ENCODE measurements at regions not wholly inside any gene's neighbourhood (a gene's known extent, or its start where the extent isn't known, plus 50 kb on each side); places are given as distances from the start of the nearest gene placed in this dataset.

- Histone ChIP-seq H3K27ac (ENCODE audit: low read depth, low read length) (no peak overlapping the region), H3K4me3 (ENCODE audit: low read depth, low read length) (no peak overlapping the region), H3K4me1 (ENCODE audit: control insufficient read depth, insufficient read depth, low read length) (no peaks in the 10 kb centered on the region), H3K36me3 (ENCODE audit: control insufficient read depth, insufficient read depth, low read length) (no peaks in the 10 kb centered on the region; the same call in 1 of the 2 replicates), H3K9ac (ENCODE audit: low read length) (no peak overlapping the region), H3K9me3 (ENCODE audit: control insufficient read depth, insufficient read depth, low read depth, low read length) (no peaks in the 10 kb centered on the region), H3K27me3 (ENCODE audit: control insufficient read depth, insufficient read depth, low read length) (no peaks in the 10 kb centered on the region)
These were observed 406.9 kb downstream of the CTTN start for GRCh38 chr11:70805243-70805642.

GRCh38 chr11:70805971-70806370 is 407.6 kb downstream of the CTTN start:
- Histone ChIP-seq H3K4me3 (ENCODE audit: low read depth, low read length) (no peak overlapping the region), H3K36me3 (ENCODE audit: control insufficient read depth, insufficient read depth, low read length) (no peaks in the 10 kb centered on the region; the same call in 1 of the 2 replicates), H3K4me1 (ENCODE audit: control insufficient read depth, insufficient read depth, low read length) (no peaks in the 10 kb centered on the region), H3K9ac (ENCODE audit: low read length) (no peak overlapping the region), H3K27me3 (ENCODE audit: control insufficient read depth, insufficient read depth, low read length) (no peaks in the 10 kb centered on the region), H3K9me3 (ENCODE audit: control insufficient read depth, insufficient read depth, low read depth, low read length) (no peaks in the 10 kb centered on the region), H3K27ac (ENCODE audit: low read depth, low read length) (no peak overlapping the region)

- Histone ChIP-seq H3K4me1 (ENCODE audit: control insufficient read depth, insufficient read depth, low read length) (no peaks in the 10 kb centered on the region), H3K27ac (ENCODE audit: low read depth, low read length) (no peak overlapping the region), H3K9ac (ENCODE audit: low read length) (no peak overlapping the region), H3K4me3 (ENCODE audit: low read depth, low read length) (no peak overlapping the region), H3K36me3 (ENCODE audit: control insufficient read depth, insufficient read depth, low read length) (no peaks in the 10 kb centered on the region; the same call in 1 of the 2 replicates), H3K27me3 (ENCODE audit: control insufficient read depth, insufficient read depth, low read length) (no peaks in the 10 kb centered on the region), H3K9me3 (ENCODE audit: control insufficient read depth, insufficient read depth, low read depth, low read length) (no peaks in the 10 kb centered on the region)
These were observed 408.3 kb downstream of the CTTN start for GRCh38 chr11:70806461-70807194.

DNA sequence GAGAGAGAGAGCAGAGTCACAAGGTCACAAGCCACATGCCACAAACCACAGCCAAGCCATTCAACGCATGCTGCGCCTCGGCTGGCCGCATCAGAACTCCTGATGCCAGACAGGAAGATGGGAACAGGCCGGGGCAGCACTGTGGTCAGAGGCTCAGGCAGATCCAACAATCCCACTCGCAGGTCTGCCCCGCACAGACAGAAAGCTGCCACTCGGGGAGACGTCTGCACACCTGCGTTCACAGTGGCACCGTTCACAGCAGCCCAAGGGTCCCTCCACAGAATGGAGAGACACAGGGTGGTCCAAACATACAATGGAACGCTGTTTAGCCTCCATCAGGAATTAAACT is 408.8 kb downstream of the CTTN start:
- H3K9me3 ChIP-seq (ENCODE audit: control insufficient read depth, insufficient read depth, low read depth, low read length) = no peaks in the 10 kb centered on the region

GRCh38 chr11:70808686-70809375 is 410.5 kb downstream of the CTTN start:
- no peak overlapping the region for H3K9ac ChIP-seq (ENCODE audit: low read length)
- no peak overlapping the region for H3K27ac ChIP-seq (ENCODE audit: low read depth, low read length)
- H3K27me3 ChIP-seq (ENCODE audit: control insufficient read depth, insufficient read depth, low read length) = no peaks in the 10 kb centered on the region
- no peak overlapping the region for H3K4me3 ChIP-seq (ENCODE audit: low read depth, low read length)
- no peaks in the 10 kb centered on the region for H3K4me1 ChIP-seq (ENCODE audit: control insufficient read depth, insufficient read depth, low read length)
- no peaks in the 10 kb centered on the region for H3K9me3 ChIP-seq (ENCODE audit: control insufficient read depth, insufficient read depth, low read depth, low read length)
- no peaks in the 10 kb centered on the region; the same call in 1 of the 2 replicates for H3K36me3 ChIP-seq (ENCODE audit: control insufficient read depth, insufficient read depth, low read length)

More for the DNA sequence above, 408.8 kb downstream of the CTTN start:
- Histone ChIP-seq H3K36me3 (ENCODE audit: control insufficient read depth, insufficient read depth, low read length) (no peaks in the 10 kb centered on the region; the same call in 1 of the 2 replicates), H3K4me3 (ENCODE audit: low read depth, low read length) (no peak overlapping the region), H3K27me3 (ENCODE audit: control insufficient read depth, insufficient read depth, low read length) (no peaks in the 10 kb centered on the region), H3K9ac (ENCODE audit: low read length) (no peak overlapping the region), H3K4me1 (ENCODE audit: control insufficient read depth, insufficient read depth, low read length) (no peaks in the 10 kb centered on the region), H3K27ac (ENCODE audit: low read depth, low read length) (no peak overlapping the region)

DNA sequence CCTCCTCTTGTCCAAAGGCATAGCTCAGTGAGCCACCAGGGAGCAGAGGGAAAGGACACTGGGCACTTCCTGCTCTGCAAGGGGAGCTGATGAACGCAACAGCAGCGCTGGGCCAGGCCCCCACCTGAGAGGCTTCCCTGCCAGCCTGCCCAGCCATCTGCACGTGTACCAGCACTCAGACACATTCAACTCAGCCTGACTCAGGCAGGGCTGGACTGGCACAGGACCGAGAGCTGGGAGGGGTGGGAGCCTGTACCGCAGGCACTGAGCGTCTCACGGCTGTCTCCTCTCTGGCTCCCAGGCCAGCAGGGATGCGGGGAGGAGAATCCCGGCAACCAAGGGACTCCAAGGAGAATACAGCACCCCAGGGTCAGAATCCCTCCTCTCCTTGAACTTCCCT is 411.8 kb downstream of the CTTN start:
- Histone ChIP-seq H3K4me3 (ENCODE audit: low read depth, low read length) (no peak overlapping the region), H3K27ac (ENCODE audit: low read depth, low read length) (no peak overlapping the region), H3K9me3 (ENCODE audit: control insufficient read depth, insufficient read depth, low read depth, low read length) (no peaks in the 10 kb centered on the region), H3K4me1 (ENCODE audit: control insufficient read depth, insufficient read depth, low read length) (no peaks in the 10 kb centered on the region), H3K27me3 (ENCODE audit: control insufficient read depth, insufficient read depth, low read length) (no peaks in the 10 kb centered on the region), H3K36me3 (ENCODE audit: control insufficient read depth, insufficient read depth, low read length) (no peaks in the 10 kb centered on the region; the same call in 1 of the 2 replicates), H3K9ac (ENCODE audit: low read length) (no peak overlapping the region)

GRCh38 chr11:70810681-70811080 is 412.4 kb downstream of the CTTN start:
- Histone ChIP-seq H3K4me3 (ENCODE audit: low read depth, low read length) (no peak overlapping the region), H3K27ac (ENCODE audit: low read depth, low read length) (no peak overlapping the region), H3K27me3 (ENCODE audit: control insufficient read depth, insufficient read depth, low read length) (no peaks in the 10 kb centered on the region), H3K9ac (ENCODE audit: low read length) (no peak overlapping the region), H3K36me3 (ENCODE audit: control insufficient read depth, insufficient read depth, low read length) (no peaks in the 10 kb centered on the region; the same call in 1 of the 2 replicates), H3K4me1 (ENCODE audit: control insufficient read depth, insufficient read depth, low read length) (no peaks in the 10 kb centered on the region), H3K9me3 (ENCODE audit: control insufficient read depth, insufficient read depth, low read depth, low read length) (no peaks in the 10 kb centered on the region)

- Histone ChIP-seq H3K9ac (ENCODE audit: low read length) (no peak overlapping the region), H3K36me3 (ENCODE audit: control insufficient read depth, insufficient read depth, low read length) (no peaks in the 10 kb centered on the region; the same call in 1 of the 2 replicates), H3K4me3 (ENCODE audit: low read depth, low read length) (no peak overlapping the region), H3K9me3 (ENCODE audit: control insufficient read depth, insufficient read depth, low read depth, low read length) (no peaks in the 10 kb centered on the region), H3K4me1 (ENCODE audit: control insufficient read depth, insufficient read depth, low read length) (no peaks in the 10 kb centered on the region), H3K27me3 (ENCODE audit: control insufficient read depth, insufficient read depth, low read length) (no peaks in the 10 kb centered on the region), H3K27ac (ENCODE audit: low read depth, low read length) (no peak overlapping the region)
These were observed 413.2 kb downstream of the CTTN start for GRCh38 chr11:70811483-70811882.

- no peak overlapping the region for H3K27ac ChIP-seq (ENCODE audit: low read depth, low read length)
- no peaks in the 10 kb centered on the region for H3K36me3 ChIP-seq (ENCODE audit: control insufficient read depth, insufficient read depth, low read length)
- no peaks in the 10 kb centered on the region for H3K27me3 ChIP-seq (ENCODE audit: control insufficient read depth, insufficient read depth, low read length)
- H3K4me1 ChIP-seq (ENCODE audit: control insufficient read depth, insufficient read depth, low read length) = no peaks in the 10 kb centered on the region
- no peak overlapping the region for H3K4me3 ChIP-seq (ENCODE audit: low read depth, low read length)
- H3K9me3 ChIP-seq (ENCODE audit: control insufficient read depth, insufficient read depth, low read depth, low read length) = no peaks in the 10 kb centered on the region
- H3K9ac ChIP-seq (ENCODE audit: low read length) = no peak overlapping the region
These were observed 413.6 kb downstream of the CTTN start for GRCh38 chr11:70811915-70812314.

GRCh38 chr11:70812472-70812871 is 414.1 kb downstream of the CTTN start:
- no peak overlapping the region for H3K4me3 ChIP-seq (ENCODE audit: low read depth, low read length)
- no peaks in the 10 kb centered on the region for H3K36me3 ChIP-seq (ENCODE audit: control insufficient read depth, insufficient read depth, low read length)
- no peaks in the 10 kb centered on the region for H3K27me3 ChIP-seq (ENCODE audit: control insufficient read depth, insufficient read depth, low read length)
- no peaks in the 10 kb centered on the region for H3K9me3 ChIP-seq (ENCODE audit: control insufficient read depth, insufficient read depth, low read depth, low read length)
- no peak overlapping the region for H3K9ac ChIP-seq (ENCODE audit: low read length)
- no peaks in the 10 kb centered on the region for H3K4me1 ChIP-seq (ENCODE audit: control insufficient read depth, insufficient read depth, low read length)
- no peak overlapping the region for H3K27ac ChIP-seq (ENCODE audit: low read depth, low read length)

DNA sequence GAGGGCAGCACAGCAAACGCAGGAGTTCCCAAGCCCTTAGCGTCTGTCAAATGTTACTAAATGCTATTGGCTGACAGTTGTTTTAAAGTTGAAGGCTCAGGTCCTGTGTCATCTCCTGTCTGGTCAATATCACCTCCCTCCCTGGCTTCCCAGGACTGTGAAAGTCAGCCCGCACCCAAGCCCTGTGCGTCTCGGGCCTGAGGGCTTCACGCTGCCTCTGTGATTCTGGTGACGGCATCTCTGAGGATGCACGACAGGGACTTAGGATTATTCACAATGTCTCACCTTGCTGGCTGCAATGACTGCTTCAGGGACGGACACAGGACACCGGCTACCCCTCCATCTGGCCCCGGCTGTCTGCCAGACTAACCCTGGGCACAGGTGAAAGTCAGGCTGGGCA is 415.3 kb downstream of the CTTN start:
- H3K9me3 ChIP-seq (ENCODE audit: control insufficient read depth, insufficient read depth, low read depth, low read length) = no peaks in the 10 kb centered on the region
- H3K4me1 ChIP-seq (ENCODE audit: control insufficient read depth, insufficient read depth, low read length) = no peaks in the 10 kb centered on the region
- H3K36me3 ChIP-seq (ENCODE audit: control insufficient read depth, insufficient read depth, low read length) = no peaks in the 10 kb centered on the region
- H3K9ac ChIP-seq (ENCODE audit: low read length) = no peak overlapping the region
- no peak overlapping the region for H3K27ac ChIP-seq (ENCODE audit: low read depth, low read length)
- no peaks in the 10 kb centered on the region for H3K27me3 ChIP-seq (ENCODE audit: control insufficient read depth, insufficient read depth, low read length)
- H3K4me3 ChIP-seq (ENCODE audit: low read depth, low read length) = no peak overlapping the region

Data from HUES6 (cell line).